PFSK-1 (cell line): ENCODE measurements at regions not wholly inside any gene's neighbourhood (a gene's known extent, or its start where the extent isn't known, plus 50 kb on each side); places are given as distances from the start of the nearest gene placed in this dataset.

Experiments used
- POLR2AphosphoS5 ChIP-seq: IDR thresholded peaks from 2 replicates; pipeline ENCODE4 v1.6.1; 2012; ENCODE audit warnings: low read depth, mild to moderate bottlenecking, control low read depth, low read length, moderate library complexity
- TAF1 ChIP-seq: IDR thresholded peaks from 2 replicates; pipeline ENCODE4 v1.6.1; 2012; ENCODE audit warnings: low read length, control low read depth, borderline replicate concordance; ENCODE audit not compliant: insufficient read depth
- TF ChIP-seq, protein P1 (sequence below), 2 experiments: IDR thresholded peaks; 2 replicates each; pipeline versions ENCODE4 v1.6.1 to v1.8.0; 2011 to 2012; ENCODE audit warnings: low read depth in 2 of 2, low read length in 2 of 2, control low read depth in 1 of 2, inconsistent platforms in 1 of 2, mild to moderate bottlenecking in 1 of 2, moderate library complexity in 1 of 2; ENCODE audit not compliant: insufficient read depth in 1 of 2

DNA sequence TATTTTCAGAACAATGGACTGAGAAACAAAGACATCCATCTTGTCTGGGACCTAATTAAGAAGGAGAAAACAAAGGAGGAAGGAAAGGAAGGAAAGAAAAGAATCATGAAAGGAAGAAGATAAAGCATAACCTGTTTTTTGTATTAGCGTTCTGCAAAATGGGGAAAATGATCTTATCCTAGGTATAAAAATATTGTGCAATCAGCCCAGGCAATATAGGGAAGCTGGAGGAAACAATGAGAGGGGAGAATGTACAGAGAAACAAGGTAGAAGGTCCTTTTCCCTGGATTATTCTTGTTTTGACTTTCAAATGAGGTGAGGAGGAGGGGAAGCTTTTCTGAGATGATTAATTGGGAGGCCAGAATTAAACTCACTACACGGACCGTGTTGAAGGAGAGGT is 177.9 kb downstream of the COX7C start:
- TF ChIP-seq TAF1: no peak
- TF ChIP-seq, protein P1, sequence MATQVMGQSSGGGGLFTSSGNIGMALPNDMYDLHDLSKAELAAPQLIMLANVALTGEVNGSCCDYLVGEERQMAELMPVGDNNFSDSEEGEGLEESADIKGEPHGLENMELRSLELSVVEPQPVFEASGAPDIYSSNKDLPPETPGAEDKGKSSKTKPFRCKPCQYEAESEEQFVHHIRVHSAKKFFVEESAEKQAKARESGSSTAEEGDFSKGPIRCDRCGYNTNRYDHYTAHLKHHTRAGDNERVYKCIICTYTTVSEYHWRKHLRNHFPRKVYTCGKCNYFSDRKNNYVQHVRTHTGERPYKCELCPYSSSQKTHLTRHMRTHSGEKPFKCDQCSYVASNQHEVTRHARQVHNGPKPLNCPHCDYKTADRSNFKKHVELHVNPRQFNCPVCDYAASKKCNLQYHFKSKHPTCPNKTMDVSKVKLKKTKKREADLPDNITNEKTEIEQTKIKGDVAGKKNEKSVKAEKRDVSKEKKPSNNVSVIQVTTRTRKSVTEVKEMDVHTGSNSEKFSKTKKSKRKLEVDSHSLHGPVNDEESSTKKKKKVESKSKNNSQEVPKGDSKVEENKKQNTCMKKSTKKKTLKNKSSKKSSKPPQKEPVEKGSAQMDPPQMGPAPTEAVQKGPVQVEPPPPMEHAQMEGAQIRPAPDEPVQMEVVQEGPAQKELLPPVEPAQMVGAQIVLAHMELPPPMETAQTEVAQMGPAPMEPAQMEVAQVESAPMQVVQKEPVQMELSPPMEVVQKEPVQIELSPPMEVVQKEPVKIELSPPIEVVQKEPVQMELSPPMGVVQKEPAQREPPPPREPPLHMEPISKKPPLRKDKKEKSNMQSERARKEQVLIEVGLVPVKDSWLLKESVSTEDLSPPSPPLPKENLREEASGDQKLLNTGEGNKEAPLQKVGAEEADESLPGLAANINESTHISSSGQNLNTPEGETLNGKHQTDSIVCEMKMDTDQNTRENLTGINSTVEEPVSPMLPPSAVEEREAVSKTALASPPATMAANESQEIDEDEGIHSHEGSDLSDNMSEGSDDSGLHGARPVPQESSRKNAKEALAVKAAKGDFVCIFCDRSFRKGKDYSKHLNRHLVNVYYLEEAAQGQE (IDR thresholded peaks at IDR 0.05; ENCODE audit: insufficient read depth in 1 of 2, low read depth in 2 of 2, low read length in 2 of 2): no peak
- TF ChIP-seq POLR2AphosphoS5: no peak
